ENCODE measurements at regions not wholly inside any gene's neighbourhood (a gene's known extent, or its start where the extent isn't known, plus 50 kb on each side); places are given as distances from the start of the nearest gene placed in this dataset.

- TF ChIP-seq CTCF (IDR thresholded peaks at IDR 0.05): no peak
- TF ChIP-seq POLR2A (IDR thresholded peaks at IDR 0.05): no peak
Measured at GRCh38 chr15:45763170-45763869, 128.5 kb downstream of the SQOR start.

Data from adrenal gland (tissue), 5 donors.